Amniotic stem cell (primary cell): ENCODE measurements at regions not wholly inside any gene's neighbourhood (a gene's known extent, or its start where the extent isn't known, plus 50 kb on each side); places are given as distances from the start of the nearest gene placed in this dataset.
A peak's percentile ranks its signal among the peaks of the same experiment; 100 is the strongest.

Experiments
- DNase-seq: peaks from one replicate; lab custom pipeline; 2025; lab: John Stamatoyannopoulos, UW

DNA sequence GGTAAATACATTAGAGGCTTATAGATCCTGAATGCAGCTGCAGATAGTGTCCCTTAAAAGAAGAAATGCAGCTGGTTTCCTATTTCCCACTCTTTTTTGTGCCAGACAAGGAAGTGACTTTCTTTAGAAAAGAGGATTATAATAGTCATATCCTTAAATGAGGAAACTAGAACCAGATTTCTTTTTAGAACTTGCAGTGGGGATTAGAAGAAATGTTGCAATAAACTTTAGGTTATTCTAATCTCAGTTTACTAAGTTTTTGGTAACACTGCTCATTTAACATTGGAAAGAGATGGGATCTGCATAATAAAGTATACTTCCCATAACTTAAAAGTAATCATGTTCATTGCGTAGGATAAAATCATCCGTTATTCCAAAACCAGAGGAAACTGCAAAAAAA is 101.9 kb downstream of the SLIT2 start:
- no peak for DNase-seq

DNA sequence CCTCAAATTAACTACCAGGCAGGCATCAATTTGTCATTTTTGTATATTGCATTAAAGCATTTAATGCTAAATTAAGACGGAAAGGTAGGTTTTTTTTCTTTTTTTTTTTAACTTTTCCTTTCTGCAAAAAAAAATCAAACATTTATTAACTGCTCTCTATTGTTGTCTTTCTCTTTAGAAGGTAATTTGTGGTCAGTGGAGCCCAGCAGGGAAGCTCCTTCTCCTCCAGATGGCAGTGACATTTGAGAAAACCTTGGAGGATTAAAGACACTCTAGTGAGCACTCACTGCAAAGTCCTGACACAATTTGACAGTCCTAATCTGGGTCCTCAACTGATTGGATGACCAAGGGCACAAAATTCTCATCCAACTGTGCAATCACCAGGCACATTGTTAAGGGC is 102.4 kb downstream of the SLIT2 start:
- no peak for DNase-seq

DNA sequence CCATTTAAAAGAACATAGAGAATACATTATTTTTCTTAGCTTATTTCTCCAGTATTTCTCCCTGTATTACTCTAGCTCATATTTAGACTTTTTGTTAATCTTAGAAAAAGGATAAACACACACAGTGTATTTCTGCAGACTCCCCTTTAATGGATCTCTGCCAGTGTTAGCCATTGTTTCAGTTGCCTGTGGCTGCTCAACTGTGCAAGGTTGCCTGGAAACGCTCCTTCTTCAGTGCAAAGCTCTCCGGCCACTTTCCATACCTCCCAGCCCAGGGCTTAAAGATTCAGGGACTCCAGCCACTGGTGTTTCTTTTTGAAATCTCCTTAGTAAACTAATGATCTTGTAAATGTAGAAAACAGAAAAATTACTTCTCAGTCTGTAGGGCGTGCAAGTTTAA is 104.9 kb downstream of the SLIT2 start:
- no peak for DNase-seq

DNA sequence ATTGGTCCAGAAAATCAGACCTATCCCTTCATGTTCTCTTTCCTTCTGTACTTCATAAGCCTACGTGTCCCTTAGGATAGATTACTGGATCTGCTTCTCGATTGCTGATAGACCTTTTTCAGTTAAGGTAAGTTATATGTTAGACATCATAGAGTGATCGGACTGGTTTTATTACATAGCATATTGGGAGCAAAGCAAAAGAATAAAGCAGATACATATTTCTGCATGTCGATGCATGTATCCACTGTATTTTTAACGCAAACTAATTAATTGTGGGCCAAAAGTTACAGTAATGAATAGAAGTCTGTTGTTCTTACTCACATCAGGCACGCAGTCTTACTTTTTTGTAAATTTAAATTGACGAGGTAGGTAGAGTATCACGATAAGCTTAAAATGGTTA is 106.4 kb downstream of the SLIT2 start:
- no peak for DNase-seq

DNA sequence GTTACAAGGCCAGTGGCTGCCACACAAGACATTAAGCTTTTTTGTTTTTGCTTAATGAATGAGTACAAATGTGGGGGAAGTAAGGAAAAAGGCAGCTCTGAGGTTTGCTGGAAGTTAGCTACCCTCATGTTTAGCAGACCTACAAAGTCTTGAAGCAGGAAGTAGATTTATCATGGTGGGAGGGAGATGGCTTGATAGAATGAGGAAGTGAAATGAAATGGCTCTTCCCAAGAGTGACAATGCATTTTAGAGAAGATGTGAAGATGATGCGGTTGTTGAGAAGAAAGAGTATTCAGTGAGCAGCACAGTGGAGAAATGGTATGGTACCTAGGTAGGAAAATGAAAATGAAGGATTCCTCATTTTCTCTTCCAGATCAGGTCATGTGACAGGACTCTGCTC is 108.0 kb downstream of the SLIT2 start:
- DNase-seq, result no peak

DNA sequence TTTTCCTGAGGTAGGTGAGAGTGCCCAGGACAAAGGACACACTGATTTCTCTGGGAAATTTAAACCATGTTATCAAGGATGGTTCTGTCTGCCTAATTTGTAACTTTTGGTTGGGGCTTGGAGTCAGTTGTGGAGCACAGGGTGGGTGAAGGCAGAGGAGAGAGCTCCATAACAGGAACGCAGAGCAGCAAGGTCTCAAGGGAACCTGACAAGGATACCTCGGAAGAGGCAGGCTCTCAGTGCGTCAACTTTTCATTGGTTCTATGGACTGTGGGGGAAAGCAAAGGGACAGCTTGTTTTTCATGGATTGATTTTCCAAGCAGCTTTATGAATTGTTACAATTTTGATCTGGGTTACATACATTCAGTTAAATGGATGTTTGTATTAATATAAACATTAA is 110.4 kb downstream of the SLIT2 start:
- DNase-seq, result no peak

DNA sequence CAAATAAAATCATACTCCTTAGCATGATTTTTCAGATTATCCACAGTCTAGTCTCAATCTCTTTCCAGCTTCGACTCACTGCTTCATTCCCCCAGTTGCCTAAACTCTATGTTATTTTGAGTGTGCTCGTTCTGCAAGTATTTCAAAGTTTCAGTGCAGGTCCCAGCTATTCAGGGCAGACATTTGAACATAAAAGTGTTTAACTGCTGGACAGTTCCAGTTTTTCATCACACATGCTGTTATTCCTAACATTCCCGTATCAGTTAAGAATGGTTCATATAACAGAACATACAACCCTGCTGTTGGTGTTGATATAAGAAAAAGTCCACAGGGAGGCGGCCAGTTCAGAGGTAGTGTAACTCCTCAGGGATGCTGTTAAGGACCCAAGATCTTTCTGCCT is 113.3 kb downstream of the SLIT2 start:
- DNase-seq, result no peak

DNA sequence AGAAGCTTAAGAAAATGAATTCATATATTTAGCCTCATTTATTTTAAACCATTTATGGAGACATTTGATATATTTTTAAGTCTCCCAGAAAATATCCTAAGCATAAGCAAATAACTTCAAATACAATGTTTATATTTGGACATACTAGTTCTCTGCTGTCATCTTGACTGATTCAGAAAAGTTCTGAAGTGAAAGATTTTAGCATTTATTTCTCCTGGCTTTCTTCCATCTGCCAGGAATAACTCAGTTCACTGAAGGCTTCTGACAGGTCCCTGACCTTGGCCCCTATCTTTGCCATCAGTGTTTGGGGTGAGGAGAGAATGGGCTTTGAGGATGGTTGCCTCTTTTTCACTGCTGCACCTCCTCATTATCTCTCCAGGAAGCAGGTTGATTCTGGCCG is 115.7 kb downstream of the SLIT2 start:
- no peak for DNase-seq

DNA sequence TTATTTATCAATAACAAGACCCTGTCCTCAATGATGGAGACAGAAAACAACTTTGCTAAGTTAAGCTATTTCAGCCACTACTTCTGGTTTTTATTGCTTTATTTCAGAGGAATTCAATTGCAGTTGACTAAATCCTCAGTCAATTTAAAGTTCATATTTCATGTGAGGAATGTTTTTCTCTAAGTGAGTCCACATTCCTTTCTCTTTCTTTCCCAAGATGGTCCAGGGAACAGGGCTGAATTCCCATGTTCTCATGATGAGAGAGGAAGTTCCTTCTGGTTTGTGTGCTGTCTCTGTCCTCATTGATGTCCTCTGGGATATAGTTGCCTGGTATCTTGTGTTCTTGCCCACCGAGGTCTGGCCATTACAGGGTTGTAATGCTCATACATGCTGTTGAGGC is 117.2 kb downstream of the SLIT2 start:
- DNase-seq, result no peak

DNA sequence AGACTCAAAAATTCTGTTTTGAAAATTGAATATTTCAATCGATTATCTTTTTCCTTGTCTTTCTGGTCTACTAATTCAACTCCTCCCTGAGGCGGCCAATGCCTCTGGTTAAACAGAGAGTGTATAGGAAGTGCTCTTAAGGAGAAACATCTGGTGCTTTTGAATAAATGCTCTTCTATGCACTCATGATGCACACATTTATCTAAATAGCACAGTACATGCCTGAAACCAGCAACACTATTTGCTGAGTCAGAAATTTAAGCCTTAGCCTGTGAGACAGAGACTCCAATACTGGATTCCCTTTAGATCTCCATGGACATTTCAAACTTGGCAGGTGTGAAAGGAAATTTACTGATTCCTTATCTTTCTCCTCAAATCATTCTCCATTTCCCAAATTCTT is 118.6 kb downstream of the SLIT2 start:
- peak; percentile 23 for DNase-seq

DNA sequence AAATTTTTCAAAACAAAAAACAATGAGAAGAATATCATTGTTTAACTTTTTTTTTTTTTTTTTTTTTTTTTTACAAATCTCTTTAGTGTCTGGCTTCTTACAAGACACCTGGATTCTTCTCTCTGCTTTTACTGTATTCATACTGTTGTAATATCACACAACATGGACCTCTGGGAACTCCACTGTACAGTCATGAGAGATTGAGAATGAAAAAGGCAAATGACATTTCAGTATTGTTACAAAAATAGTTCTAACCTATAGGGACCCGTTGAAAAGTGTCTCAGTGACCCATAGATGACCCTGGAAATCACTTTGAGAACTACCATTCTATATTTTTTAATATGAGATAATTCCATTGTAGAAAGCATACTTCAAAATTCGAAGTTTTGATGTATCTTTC is 124.4 kb downstream of the SLIT2 start:
- no peak for DNase-seq

DNA sequence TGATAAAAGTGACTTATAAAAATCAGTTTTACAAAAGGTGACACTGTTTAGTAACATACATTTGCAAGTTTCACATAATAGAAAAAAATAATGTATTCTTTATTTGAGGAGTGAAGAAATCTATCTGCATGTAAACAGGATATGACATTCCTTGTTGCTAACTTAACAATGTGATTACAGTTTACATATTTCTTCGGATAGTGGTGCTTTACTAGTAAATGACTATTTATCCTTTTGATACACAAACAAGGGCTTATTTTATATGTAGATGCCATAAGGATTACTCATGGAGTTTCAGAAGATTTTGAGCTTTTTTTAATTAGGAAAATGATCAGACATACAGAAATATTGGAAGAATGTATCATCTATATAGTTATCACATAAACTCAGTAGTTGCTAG is 126.5 kb downstream of the SLIT2 start:
- no peak for DNase-seq

DNA sequence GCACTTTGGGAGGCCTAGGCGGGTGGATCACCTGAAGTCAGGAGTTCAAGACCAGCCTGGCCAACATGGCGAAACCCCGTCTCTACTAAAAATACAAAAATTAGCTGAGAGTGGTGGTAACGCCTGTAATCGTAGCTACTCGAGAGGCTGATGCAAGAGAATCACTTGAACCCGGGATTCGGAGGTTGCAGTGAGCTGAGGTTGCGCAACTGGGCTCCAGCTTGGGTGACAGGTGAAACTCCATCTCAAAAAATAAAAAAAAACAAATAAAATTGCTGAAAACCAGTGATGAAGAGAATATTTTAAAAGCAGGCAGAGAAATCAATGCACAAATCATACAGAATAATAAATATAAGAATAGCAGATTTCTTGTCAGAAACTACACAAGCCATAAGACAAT is 129.3 kb downstream of the SLIT2 start:
- DNase-seq, result no peak

DNA sequence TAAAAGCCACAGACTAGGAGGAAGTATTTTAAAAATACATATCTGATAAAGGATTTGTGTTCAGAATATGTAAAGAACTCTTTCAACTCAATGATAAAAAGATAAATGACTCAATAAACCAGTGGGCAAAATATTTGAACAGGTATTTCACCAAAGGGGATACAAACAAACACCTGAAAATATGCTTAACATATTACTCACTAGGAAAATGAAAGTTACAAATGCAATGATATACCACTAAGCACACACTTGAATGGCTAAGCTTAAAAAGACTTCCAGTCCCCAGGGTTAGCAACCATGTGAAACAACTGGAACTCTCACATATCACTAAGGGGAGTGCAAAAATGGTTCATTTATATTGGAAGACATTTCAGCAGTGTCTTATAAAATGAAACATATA is 131.6 kb downstream of the SLIT2 start:
- DNase-seq, result no peak

DNA sequence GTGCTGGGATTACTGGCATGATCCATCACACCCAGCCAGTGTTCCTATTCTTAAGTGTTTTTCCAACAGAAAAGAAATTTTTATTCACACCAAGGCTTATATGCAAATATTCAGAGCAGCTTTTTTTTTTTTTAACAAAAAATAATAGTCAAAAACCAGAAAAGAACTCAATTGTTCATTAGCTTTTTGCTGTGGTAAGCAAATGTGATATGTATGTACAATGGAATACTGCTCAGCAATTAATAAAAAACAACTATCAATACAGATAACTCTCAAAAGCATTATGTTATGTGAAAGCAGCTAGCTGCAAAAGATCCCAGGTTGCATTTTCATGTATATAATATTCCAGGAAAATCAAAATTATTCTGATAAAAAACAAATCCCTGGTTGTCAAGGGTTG is 132.3 kb downstream of the SLIT2 start:
- no peak for DNase-seq

DNA sequence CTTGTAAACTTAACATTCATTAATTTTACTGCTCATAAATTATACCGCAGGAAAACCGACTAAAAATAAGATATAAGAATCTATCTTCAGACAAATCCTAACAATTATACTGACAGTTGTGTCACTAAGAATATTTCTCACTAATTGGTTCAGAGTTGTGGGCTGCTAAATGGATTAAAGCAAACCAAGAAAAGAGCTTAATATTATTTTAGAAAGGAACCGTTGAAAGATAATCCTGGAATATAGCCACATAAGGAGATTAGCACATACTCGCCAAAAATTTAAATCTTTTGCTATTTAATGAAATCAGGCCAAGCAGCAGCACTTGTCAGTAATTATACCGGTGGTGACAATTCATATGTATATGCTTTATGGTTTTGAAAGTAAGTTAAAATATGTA is 132.8 kb downstream of the SLIT2 start:
- DNase-seq, result no peak

DNA sequence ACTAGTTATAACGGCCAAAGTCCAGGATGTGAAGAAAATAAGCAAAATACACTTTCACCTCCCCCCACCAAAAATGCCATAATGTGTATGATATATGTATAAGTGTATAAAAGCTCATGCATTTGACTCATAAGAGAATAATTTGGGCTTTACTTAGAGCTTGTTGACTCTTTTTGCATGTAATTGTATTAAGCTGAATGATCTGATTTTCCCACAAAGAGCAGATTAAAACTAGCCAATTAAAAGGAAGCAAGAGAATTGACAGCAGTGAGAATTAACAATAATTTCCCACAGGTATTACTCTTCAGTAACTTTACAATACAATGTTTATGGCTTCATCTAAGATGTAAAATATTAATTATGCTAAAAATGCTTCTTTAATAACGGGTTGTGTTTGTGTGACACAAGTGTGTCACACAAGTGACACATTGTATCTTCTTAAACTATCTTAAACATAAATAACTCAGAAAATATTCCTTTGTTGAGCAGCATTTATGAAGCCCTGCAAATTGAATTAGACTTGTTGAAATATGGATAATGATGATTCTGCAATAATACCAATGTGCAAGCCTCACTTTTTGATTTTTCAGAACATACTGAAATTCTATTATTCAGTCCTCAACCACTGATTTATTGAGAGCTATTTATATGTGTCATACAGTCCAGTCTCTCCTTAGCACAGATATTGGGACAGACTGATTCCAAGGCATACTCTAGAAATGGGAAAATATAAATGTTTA is 134.5 kb downstream of the SLIT2 start:
- DNase-seq, result no peak

DNA sequence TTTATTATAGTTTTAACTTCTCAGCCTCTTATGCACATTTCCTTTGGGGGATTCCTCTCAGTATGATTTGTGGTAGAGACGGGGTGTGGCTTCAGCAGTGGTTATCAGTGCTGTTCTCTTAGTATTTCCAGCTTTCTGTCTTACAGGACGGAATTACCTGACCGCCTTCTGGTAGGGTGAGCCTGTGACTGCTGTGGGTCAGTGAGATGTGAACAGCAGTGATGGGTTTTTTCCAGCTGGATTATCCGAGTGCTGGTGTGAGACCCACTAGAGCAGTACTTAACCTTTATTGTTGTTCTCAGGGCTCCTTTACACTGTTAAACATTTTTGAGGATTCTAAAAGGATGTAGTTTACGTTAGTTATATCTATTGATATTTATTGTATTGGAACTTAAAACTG is 135.2 kb downstream of the SLIT2 start:
- DNase-seq, result no peak

DNA sequence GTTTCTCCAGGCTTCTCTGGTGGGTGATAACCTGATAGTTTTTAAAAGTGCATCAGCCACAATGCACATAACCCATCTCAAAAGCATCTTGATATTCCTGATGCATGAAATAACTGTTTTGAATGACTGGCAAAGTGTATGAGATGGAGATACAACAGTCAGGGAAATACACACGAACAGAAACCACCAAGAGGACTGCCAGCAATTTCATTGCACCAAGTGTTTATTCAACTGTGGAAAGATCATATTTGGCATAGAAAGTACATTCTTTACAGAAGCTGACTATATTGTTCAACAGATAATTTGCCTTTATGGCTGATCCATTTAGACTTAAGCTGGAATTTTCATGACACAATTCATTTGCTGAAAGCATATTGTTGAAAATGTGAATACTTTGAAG is 139.5 kb downstream of the SLIT2 start:
- no peak for DNase-seq

DNA sequence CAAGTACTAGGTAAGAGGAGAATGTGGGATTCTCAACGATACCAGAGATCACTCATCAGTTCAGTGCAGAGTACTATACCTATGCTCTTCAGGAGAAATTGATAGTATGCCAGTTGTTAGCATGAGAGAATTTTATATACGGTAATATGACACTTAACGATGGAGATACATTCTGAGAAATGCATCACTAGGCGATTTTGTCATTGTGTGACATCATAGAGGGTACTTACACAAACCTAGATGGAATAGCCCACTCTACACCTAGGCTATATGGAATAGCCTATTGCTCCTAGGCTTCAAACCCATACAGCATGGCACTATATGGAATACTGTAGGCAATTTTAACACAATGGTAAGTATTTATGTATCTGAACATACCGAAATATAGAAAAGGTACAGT is 140.2 kb downstream of the SLIT2 start:
- DNase-seq, result no peak

DNA sequence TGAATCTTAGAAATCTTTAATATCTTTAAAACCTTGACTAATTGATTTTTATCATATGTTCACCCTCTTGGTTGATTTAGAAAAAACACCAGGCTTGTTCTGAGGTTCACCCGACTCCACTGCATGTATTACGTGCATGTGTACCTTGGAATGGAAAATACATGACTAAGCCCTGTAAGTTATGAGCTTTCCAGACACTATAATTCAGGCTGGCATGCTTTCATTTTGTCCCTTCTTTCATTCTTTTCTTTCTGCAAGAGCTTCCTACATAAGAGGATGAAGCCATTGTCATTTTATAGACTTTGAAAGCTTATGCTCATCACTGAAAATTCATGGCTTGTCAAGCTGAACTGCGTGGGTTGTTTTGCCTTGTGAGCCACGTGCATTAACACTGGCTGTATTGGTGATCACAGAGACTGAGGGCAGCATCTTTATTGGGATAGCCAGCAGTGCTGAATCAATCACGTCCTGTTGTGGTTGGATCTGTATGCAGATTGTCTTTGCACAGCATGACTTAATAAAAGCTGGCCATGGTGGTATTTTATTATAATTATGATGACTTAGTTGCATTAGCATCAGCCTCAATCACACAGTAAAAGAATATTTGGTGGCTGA is 141.9 kb downstream of the SLIT2 start:
- DNase-seq, result no peak

DNA sequence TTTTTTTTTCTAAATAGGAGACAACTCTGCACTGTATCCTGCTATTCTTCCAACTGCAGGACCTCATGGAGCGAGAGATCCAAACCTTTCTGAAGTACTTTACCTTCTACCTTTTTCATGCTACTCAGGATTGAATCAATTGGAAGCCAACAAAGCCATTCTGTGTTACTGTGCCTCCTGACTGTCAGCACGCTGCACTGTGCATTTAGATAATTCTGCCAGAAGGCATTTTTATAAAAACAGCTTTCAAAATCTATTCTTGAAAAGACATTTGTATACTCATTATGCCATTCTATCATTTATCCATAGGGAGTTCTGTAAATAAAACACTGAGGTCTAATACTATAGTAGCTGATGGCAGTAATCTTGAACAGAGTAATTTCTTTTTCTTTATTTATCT is 142.8 kb downstream of the SLIT2 start:
- DNase-seq, result no peak

DNA sequence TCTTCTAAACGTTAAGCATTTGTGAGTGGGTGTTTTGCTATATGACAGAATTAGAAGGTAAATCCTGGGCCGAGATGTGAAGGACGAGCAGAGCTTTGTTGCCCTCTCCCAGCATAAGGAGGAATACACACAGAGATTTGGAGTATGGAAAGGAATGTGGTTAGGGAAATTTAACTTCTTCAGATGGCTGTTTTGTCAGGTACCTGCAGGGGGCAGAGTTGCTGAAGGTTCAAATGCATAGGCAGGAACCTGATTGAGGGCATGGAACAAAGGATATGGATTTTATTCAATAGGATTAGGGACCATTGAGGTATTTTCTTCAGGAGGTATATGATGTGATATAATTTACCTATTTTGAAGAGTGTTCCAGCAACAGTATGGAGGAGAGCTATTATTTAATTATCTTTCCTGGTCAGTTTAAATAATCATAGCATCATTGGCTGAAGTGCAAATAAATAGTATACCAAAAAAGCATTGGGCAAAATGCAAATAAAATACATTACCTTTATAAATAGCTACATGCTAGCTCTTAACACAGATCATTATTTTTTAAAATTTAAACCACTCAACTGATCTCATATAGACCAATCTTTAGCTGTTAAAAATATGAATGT is 143.6 kb downstream of the SLIT2 start:
- DNase-seq, result no peak

DNA sequence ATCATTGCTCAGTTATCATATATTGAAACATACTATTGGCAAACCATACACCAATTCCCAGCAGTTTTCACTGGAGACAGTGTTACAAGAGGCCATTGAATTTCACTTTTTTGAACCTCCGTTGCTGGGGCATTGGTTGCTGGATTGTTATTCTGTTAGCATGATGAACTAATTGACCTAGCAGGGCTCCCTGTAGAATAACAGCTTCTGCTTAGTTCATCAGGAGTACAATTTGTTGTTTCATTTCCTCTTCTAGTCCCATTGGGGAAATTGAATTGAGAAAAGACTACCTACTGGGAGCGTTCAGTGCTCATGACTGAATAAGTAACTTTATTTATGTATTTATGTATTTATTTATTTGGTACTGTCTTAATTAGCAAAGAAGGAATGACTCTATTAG is 151.6 kb downstream of the SLIT2 start:
- no peak for DNase-seq
